Endothelial cell of umbilical vein (primary cell): ENCODE measurements at regions not wholly inside any gene's neighbourhood (a gene's known extent, or its start where the extent isn't known, plus 50 kb on each side); places are given as distances from the start of the nearest gene placed in this dataset.

ENCODE experiments used
- BruUV-seq: library from RNA; stranded (reverse); fragments of 400-500 nt; replicated peaks from 2 replicates; lab custom pipeline; 2021; lab: Mats Ljungman, UMichigan
- CTCF ChIA-PET: fragments of 300-600, 350-600 bp; sonication (Branson Sonifier 250); formaldehyde crosslinking; loops from one replicate; lab custom pipeline; 2021; ENCODE audit warnings: antibody characterized with exemption, inconsistent platforms; lab: Charles Lee
- POLR2A ChIA-PET: fragments of 300-600, 350-600 bp; sonication (Branson Sonifier 250); formaldehyde crosslinking; loops from one replicate; lab custom pipeline; 2021; ENCODE audit warnings: antibody characterized with exemption, inconsistent platforms; lab: Charles Lee
- DNase-seq: peaks from one replicate; pipeline ENCODE4 v3.0.0-alpha.2; 2011; ENCODE audit warnings: low read depth, low spot score
- FAIRE-seq: peaks from 2 replicates; lab custom pipeline; 2011; peaks lifted over from hg19 to GRCh38; lab: Jason Lieb, UNC
- H2AFZ ChIP-seq: 2 replicates; pipeline ENCODE4 v1.6.0; 2012; ENCODE audit warnings: low read depth, low read length, control low read depth, inconsistent platforms
- H3K27ac ChIP-seq: 2 replicates; pipeline ENCODE4 v1.5.1; 2011; ENCODE audit warnings: low read depth, mild to moderate bottlenecking, control low read depth, low read length, moderate library complexity; ENCODE audit not compliant: insufficient read depth
- H3K27me3 ChIP-seq, 2 experiments: 2 replicates each; pipeline versions ENCODE4 v1.6.0 to v1.6.1; 2011; ENCODE audit warnings: low read length in 2 of 2, mixed read lengths in 1 of 2; ENCODE audit not compliant: control insufficient read depth in 2 of 2, insufficient read depth in 2 of 2
- H3K36me3 ChIP-seq, 2 experiments: 2 replicates in 1 of 2; 3 replicates in 1 of 2; pipeline ENCODE4 v1.5.1; 2011; ENCODE audit warnings: low read length in 2 of 2, mild to moderate bottlenecking in 1 of 2, moderate library complexity in 1 of 2; ENCODE audit not compliant: control insufficient read depth in 2 of 2, insufficient read depth in 2 of 2; ENCODE audit errors: extremely low read depth in 1 of 2
- H3K4me1 ChIP-seq: 3 replicates; pipeline ENCODE4 v1.5.1; 2011; ENCODE audit warnings: mild to moderate bottlenecking, low read length; ENCODE audit not compliant: control insufficient read depth, insufficient read depth; ENCODE audit errors: extremely low read depth
- H3K4me2 ChIP-seq: 2 replicates; pipeline ENCODE4 v1.6.1; 2011; ENCODE audit warnings: low read length, control low read depth, mixed read lengths; ENCODE audit not compliant: insufficient read depth
- H3K4me3 ChIP-seq, 3 experiments: fragments of 200-600 bp in 1 of 3; sonication (generic), shearing (Covaris generic) in 1 of 3; replicated peaks in 1 of 3; 2 replicates each; pipeline ENCODE4 v1.5.1; 2011 to 2016; ENCODE audit warnings: control low read depth in 3 of 3, low read length in 3 of 3, mild to moderate bottlenecking in 2 of 3, inconsistent platforms in 1 of 3, low read depth in 1 of 3, moderate library complexity in 1 of 3; ENCODE audit not compliant: insufficient read depth in 1 of 3
- H3K79me2 ChIP-seq: 2 replicates; pipeline ENCODE4 v1.6.0; 2012; ENCODE audit warnings: low read length, inconsistent platforms; ENCODE audit not compliant: control insufficient read depth, insufficient read depth
- H3K9ac ChIP-seq: replicated peaks from 2 replicates; pipeline ENCODE3; 2011; ENCODE audit warnings: low read length, control low read depth; ENCODE audit not compliant: insufficient read depth; ENCODE audit errors: extremely low read depth
- H3K9me1 ChIP-seq: replicated peaks from 3 replicates; pipeline ENCODE4 v1.6.0; 2011; ENCODE audit warnings: mild to moderate bottlenecking, low read length; ENCODE audit not compliant: control insufficient read depth, insufficient read depth; ENCODE audit errors: extremely low read depth
- H3K9me3 ChIP-seq: replicated peaks from 2 replicates; pipeline ENCODE4 v1.5.1; 2012; ENCODE audit warnings: low read length, inconsistent platforms; ENCODE audit not compliant: control insufficient read depth, insufficient read depth
- H4K20me1 ChIP-seq: replicated peaks from 2 replicates; pipeline ENCODE3; 2011; ENCODE audit warnings: mild to moderate bottlenecking, low read length; ENCODE audit not compliant: control insufficient read depth, insufficient read depth; ENCODE audit errors: extremely low read depth
- EZH2 ChIP-seq: IDR thresholded peaks from 2 replicates; pipeline ENCODE4 v1.6.1; 2012; ENCODE audit warnings: borderline replicate concordance, low read depth, mild to moderate bottlenecking, moderate library complexity, low read length, inconsistent platforms; ENCODE audit not compliant: severe bottlenecking
- FOS ChIP-seq: IDR thresholded peaks from 2 replicates; pipeline ENCODE4 v1.6.1; 2011; ENCODE audit warnings: mild to moderate bottlenecking, low read length, moderate library complexity, borderline replicate concordance; ENCODE audit not compliant: insufficient read depth
- GATA2 ChIP-seq: IDR thresholded peaks from 2 replicates; pipeline ENCODE4 v1.7.0; 2011; ENCODE audit warnings: low read depth, mild to moderate bottlenecking, moderate library complexity, mixed read lengths, low read length; ENCODE audit not compliant: insufficient read length, insufficient read depth
- JUN ChIP-seq: IDR thresholded peaks from 2 replicates; pipeline ENCODE4 v1.6.1; 2011; ENCODE audit warnings: borderline replicate concordance, low read depth; ENCODE audit not compliant: insufficient read length, insufficient read depth
- MYC ChIP-seq: IDR thresholded peaks from one replicate; pipeline ENCODE4 v1.6.1; 2011; ENCODE audit warnings: mild to moderate bottlenecking, low read depth, low read length
- POLR2A ChIP-seq: IDR thresholded peaks from 2 replicates; pipeline ENCODE4 v1.6.1; 2012; ENCODE audit warnings: low read depth, mild to moderate bottlenecking, control low read depth, low read length
- POLR2AphosphoS5 ChIP-seq: IDR thresholded peaks from 2 replicates; pipeline ENCODE4 v1.6.1; 2012; ENCODE audit warnings: low read depth, mild to moderate bottlenecking, control low read depth, low read length, moderate library complexity; ENCODE audit not compliant: insufficient read depth
- dilution Hi-C: fragments of 300-500 bp; cut with MboI; formaldehyde crosslinking; loops from one replicate; pipeline ENCODE4 v1.15.0; 2019; ENCODE audit warnings: low sequenced_read_pairs; ENCODE audit not compliant: extremely low pct_ligation_motif_present
- intact Hi-C: fragments of 100-400 bp; cut with micrococcal nuclease; formaldehyde crosslinking; loops from one replicate; pipeline ENCODE4 v1.10.0; 2022
- TF ChIP-seq, protein P1 (sequence below): IDR thresholded peaks from 2 replicates; pipeline ENCODE4 v1.6.1; 2011; ENCODE audit not compliant: insufficient read depth, insufficient read length
- TF ChIP-seq, protein P2 (sequence below), 2 donors: IDR thresholded peaks; 1 replicate in 1 of 2; 2 replicates in 1 of 2; pipeline ENCODE4 v1.5.1; 2011; ENCODE audit warnings: low read length in 2 of 2, mild to moderate bottlenecking in 2 of 2, moderate library complexity in 2 of 2, control low read depth in 1 of 2, inconsistent platforms in 1 of 2, low read depth in 1 of 2; ENCODE audit not compliant: insufficient read depth in 1 of 2; ENCODE audit errors: extremely low read depth in 1 of 2

DNA sequence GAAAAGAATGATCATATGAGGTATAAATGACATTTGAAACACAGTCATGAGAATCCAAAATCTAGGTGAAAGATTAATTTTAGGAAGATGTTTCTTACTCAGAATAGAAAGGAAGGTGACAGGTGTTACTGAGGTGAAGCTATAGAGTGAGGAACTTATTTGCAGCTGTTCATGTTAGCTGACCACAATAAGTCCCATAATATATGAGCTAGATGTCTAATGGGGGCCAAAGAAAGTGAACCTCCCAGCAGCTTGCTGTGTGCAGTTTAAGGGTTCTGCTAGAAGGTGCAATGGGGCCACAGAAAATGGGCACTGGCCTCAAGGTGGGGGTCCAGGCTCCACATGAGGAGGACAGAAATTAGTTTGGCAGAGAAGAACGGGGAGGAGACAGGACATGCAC is 1374.9 kb upstream of the CRIM1 start:
- FAIRE-seq (no peak), DNase-seq (no peak)
- no peaks in the 10 kb centered on the region for H3K4me1 ChIP-seq
- ChIA-PET CTCF (no interaction called here), POLR2A (no interaction called here)
- H3K9ac ChIP-seq: no peak overlapping the region
- no peaks in the 10 kb centered on the region for H3K27me3 ChIP-seq
- BruUV-seq: no TSS peak
- no peaks in the 10 kb centered on the region for H3K9me1 ChIP-seq
- dilution Hi-C loops: no loop called here
- H2AFZ ChIP-seq: no peak overlapping the region
- H3K36me3 ChIP-seq: no peaks in the 10 kb centered on the region
- TF ChIP-seq EZH2 (no peak), FOS (no peak), JUN (no peak), MYC (no peak), POLR2AphosphoS5 (no peak), POLR2A (no peak), GATA2 (no peak)
- TF ChIP-seq, protein P1, sequence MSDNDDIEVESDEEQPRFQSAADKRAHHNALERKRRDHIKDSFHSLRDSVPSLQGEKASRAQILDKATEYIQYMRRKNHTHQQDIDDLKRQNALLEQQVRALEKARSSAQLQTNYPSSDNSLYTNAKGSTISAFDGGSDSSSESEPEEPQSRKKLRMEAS: no peak
- TF ChIP-seq, protein P2, sequence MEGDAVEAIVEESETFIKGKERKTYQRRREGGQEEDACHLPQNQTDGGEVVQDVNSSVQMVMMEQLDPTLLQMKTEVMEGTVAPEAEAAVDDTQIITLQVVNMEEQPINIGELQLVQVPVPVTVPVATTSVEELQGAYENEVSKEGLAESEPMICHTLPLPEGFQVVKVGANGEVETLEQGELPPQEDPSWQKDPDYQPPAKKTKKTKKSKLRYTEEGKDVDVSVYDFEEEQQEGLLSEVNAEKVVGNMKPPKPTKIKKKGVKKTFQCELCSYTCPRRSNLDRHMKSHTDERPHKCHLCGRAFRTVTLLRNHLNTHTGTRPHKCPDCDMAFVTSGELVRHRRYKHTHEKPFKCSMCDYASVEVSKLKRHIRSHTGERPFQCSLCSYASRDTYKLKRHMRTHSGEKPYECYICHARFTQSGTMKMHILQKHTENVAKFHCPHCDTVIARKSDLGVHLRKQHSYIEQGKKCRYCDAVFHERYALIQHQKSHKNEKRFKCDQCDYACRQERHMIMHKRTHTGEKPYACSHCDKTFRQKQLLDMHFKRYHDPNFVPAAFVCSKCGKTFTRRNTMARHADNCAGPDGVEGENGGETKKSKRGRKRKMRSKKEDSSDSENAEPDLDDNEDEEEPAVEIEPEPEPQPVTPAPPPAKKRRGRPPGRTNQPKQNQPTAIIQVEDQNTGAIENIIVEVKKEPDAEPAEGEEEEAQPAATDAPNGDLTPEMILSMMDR (IDR thresholded peaks at IDR 0.05; ENCODE audit: extremely low read depth in 1 of 2, insufficient read depth in 1 of 2, low read depth in 1 of 2, low read length in 2 of 2): no peak
- H3K79me2 ChIP-seq: no peaks in the 10 kb centered on the region
- H3K4me2 ChIP-seq: no peak overlapping the region
- H4K20me1 ChIP-seq: no peaks in the 10 kb centered on the region
- no peak overlapping the region for H3K4me3 ChIP-seq
- no peaks in the 10 kb centered on the region for H3K9me3 ChIP-seq
- H3K27ac ChIP-seq: no peak overlapping the region
- intact Hi-C loops: no loop called here
